ENCODE measurements at regions not wholly inside any gene's neighbourhood (a gene's known extent, or its start where the extent isn't known, plus 50 kb on each side); places are given as distances from the start of the nearest gene placed in this dataset.

DNA sequence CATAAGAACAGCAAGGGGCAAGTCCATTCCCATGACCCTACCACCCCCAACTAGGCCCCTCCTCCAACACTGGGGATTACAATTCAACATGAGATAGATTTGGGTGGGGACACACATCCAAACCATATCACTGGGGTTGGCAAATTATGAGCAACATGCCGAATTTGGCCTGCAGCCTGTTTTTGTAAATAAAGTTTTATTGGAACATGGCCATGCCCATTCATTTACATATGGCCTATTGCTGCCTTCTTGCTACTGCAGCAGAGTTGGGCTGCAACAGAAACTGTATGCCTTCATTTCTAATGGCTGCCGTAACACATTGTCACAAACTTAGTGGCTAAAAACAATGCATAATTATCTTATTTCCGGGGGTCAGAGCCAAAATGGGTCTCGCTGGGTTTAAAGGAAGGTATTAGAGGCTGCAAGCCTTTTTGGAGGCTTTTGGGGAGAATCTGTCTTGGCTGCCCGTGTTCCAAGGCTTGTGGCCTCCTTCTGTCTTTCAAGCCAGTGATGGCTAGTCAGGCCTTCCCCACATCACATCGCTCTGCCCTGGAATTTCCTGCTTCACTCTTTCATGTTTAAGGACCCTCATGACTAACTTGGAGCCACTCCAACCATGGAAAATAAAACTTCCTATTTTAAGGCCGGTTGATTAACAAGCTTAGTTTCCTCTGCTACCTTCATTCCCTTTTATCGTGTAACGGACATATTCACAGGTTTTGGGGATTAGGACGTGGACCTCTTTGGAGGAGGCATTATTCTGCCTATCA lies 428.5 kb upstream of the PROK2 start:
- peak; percentile 50 for DNase-seq (ENCODE audit: low read depth, low spot score)

DNA sequence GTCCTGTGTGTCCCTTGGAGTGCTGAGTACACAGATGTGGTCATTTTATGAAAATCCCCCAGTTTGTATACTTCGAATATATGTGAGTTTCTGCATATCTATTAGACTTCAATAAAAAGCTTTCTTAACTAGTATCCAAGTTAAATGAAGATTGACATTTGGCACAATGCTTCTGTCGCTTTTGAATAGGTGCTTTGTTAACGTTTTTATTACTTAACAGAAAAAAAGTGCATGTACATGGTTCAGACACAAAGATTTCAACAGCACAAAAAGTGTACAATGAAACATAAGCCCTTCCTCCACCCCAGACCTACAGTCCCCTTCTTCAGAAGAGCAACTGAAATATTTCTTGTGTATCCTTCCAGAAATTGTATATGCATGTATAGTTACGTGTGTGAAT lies 427.4 kb upstream of the PROK2 start:
- no peak for DNase-seq (ENCODE audit: low read depth, low spot score)

DNA sequence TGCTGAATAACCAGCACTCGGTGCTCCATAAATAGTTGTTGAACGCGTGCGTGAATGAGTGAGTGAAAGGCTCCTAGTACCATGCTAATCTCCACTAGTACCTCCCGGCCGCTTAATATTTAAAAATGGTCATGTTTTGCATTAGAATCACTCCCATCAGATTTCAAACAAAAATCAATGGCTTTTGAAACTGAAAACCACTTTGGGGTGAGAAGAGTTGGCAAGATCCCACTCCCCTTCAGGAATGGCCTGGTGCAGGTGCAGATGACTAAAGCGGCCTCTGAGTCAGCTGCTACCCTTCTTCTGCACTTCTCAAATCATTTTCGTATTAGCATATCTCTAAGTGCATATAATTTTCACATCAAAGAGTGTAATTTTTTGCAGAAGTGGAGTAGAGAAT lies 425.3 kb upstream of the PROK2 start:
- DNase-seq (ENCODE audit: low read depth, low spot score): no peak

DNA sequence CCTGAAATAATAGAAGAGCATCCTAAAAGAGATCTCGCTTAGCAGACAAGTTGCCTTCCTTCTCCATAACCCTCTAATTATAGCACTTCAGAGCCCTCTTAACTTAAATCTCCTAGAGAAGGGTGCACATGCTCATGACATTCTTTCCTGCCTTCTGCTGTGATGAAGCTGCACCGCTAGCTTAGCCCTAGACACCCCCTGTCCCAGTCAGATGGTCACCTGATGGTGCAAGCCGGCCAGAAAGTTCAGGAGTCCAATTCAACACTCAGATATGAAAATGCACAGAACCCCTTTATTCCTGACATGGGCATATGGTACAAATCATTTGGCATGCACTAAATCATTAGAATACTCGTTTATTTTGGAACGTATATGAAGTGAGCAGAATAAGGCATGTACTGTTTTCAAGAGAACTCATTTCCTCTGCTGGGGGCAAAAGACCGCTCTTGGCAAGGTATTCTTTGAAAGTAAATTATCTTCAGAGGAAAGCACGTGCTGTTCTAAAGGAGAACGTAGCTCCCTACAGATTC lies 420.4 kb upstream of the PROK2 start:
- DNase-seq (ENCODE audit: low read depth, low spot score): no peak

DNA sequence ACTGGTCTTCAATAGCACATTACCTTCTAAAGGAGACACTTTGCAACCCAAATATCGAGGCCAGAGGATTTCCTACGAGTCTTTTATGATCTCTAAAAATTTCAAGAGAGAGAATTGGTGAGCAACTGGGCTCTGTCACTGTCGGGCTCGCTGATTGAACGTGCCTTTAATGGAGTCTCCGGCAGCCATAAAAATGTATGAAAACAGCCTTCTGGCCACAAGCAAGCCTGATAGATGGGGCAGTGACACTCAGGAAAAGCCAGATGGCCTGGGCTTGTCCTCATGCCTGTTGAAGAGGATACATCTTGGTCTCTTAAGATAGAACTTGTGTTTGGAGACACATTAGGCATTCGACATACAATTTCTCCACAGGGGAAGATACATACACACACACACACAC lies 419.5 kb upstream of the PROK2 start:
- DNase-seq (ENCODE audit: low read depth, low spot score): no peak

DNA sequence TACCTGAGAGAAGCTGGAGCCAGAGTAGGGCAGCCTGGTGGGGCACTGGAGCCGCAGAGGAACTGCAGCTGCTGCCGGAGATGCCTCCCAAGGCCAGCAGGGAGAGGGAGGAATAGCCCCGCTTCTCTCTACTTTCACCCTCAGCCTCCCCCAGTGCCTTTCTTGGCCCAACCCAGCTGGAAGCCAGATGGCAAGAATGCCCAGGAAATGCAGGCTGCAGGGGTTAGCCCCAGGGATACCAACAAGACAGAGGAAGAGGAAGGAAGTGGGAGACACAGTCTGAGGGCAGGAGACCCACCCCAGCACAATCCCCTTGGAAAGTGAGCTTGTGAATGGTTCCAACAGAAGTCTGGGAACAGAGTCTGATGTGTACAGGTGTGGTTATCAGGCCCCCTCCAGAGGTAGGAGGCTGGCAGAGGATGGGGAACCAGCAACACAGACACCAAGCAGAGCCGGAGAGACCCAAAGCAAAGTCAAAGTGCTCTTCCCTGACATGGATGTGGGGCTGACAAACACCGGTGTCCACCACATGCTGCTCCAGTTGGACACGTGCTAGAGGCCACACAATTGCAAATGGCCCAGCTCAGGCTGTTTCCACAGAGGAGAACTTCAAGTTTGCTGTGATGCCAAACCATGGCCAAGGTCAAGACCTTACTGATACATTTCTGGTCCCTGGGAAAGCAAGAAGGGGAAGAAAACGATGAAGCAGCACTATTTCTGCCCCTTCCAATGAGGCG lies 418.8 kb upstream of the PROK2 start:
- DNase-seq (ENCODE audit: low read depth, low spot score): no peak

DNA sequence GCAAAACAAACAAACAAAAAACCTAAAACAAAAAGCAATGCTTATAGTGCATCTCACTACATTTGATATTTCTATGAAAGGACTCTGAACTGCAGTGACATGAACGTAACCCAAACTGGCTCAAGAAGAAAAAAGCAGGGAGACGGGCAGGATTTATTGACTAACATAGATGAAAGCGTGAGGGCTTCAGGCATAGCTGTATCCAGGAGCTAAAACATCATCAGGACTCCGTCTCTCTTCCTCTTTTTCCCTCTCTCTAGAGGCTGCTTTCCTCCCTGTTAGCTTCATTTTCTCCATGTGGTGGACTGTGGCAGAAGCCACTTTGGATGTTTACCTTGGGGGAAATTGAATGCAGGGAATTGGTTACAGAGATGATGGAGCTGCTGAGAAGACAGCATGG lies 418.2 kb upstream of the PROK2 start:
- no peak for DNase-seq (ENCODE audit: low read depth, low spot score)

DNA sequence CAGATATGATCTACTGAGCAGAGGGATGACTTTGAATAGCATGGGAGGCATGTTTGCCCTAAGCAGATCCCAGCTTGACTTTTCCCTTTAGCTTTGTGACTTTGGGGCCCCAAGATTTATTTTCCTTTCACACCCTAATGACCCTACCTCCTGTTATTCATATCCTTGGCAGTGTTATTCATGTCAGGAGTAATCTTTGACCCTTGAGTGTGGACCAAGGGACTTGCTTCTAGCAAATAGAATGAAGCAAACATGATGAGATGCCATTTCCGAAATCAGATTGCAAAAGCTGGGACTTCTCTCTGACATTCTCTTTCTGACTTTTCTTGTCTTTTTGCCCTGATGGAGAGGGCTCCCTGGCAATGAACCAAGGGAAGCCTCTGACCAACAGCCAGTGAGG lies 415.4 kb upstream of the PROK2 start:
- no peak for DNase-seq (ENCODE audit: low read depth, low spot score)

DNA sequence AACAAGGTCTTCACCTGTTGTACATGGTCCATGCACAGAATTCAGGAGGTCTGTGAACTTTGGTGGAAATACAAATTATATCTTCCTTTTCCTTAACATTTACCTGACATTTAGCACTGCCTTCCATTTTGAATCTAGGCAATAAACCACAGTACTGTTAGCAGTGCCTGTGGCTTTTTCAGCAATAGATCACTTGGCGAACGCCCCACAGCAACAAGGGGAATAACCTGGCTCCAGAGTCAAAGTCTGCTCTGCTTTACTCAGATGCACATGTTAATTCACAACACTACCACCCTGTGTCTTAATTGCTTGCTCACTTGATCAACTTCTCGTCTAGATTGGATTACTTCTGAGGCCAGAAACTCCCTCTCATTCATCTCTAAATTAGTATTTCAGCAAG lies 414.6 kb upstream of the PROK2 start:
- no peak for DNase-seq (ENCODE audit: low read depth, low spot score)

DNA sequence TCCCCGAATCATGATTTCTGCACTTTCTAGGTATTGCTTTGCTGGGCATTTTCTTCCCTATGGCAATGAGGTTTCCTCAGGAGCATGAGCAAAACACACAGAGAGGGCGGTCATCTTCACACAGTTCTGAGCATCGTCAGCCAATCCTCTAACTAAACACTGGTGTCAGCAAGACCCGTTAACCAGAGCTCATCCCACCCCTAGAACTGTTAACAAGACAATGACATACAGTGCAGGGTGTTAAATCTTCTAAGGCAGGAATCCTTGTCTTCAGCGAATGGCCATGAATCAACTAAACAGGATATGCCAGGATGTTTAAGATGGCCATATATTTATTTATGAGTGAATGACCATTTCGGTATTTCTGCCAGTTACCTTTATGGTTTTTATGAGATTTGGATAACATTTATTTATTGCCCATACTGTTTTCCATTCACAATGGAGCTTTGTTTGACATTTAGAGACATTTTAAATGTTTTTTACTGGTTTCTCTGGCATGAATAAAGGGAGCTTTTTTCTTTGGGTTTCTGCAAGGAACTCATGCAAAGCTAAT lies 411.5 kb upstream of the PROK2 start:
- DNase-seq (ENCODE audit: low read depth, low spot score): no peak

DNA sequence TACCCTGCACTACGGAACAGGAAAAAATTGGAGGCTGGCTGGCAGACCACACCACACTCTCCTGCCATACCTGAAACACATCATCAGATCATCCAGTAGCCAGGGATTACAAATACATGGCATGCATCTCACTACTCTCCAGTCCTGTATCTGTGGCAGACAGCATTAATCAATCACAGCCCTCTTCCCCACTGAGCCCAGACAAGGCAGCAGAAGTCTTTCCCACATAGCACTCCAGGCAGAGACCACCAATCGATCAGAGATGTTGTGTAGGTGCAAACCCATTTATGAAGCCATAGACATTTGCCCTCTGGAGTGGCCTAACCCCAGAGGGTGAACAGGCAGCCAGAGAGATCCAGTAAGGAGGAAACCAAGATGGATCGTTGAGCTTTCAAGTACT lies 410.9 kb upstream of the PROK2 start:
- DNase-seq (ENCODE audit: low read depth, low spot score): no peak

DNA sequence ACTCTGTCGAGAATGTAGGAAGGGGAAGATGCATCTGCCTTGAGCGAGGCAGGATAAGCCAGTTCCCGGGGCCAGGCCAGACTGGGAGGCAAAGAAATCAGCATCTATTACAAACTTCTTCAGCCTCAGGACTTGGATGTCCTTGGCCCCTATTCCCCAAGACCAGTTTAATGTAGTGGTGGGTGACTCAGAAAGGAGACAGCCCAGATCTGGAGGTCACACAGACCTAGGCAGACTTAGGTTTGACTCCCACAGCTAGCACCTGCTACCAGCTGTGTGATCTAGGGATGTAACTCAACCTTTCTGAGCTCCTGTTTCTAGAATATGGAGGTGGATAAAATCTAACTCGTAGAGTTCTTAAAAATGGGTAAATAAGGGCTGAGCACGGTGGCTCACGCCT lies 409.5 kb upstream of the PROK2 start:
- no peak for DNase-seq (ENCODE audit: low read depth, low spot score)

DNA sequence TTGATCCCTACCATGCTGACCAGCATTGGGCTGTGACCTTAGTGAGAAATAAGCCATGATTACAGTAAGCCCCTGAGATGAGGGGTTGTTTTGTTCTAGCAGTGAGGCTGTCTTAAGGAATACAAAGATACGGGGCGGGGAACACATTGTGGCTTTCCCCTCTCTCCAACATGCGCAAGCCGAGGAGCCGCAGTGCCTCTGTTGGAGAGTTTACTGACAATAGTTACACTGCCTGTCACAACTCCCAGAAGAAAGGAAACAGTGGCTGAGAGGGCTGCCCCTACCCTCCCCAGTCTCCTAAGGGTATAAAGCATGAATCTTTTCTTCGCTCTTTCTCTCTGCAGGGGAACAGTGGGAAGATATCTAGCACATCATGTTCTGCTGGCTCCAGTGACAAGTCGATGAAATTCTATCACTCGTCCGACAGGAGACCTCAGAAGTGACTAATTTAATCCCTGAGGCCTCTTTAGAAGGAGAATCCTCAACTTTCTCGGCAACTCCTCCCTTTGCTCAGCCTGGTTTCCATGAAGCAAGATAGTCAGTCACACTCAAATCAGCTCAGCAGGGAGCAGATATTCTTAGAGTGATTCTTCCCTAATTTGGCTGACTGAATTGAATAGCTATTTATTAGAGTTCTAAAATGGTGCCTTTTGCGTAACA lies 409.0 kb upstream of the PROK2 start:
- no peak for DNase-seq (ENCODE audit: low read depth, low spot score)

DNA sequence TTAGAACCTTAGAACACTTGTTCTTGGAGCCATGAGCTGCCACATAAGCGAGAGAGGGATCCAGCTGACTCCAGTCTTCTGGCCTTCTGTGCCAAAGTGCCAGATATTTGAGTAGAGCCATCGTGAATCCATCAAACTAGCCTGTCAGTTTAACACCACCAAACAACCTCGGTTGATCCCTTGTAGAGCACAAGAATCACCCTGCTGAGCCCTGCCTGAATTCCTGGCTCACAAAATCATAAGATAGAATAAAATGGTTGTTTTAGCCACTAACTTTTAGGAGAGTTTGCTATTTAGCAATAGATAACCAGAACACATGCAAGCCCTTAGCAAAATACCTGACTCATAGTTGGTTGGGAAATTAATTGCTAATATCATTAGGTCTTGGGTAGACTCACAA lies 407.6 kb upstream of the PROK2 start:
- no peak for DNase-seq (ENCODE audit: low read depth, low spot score)

DNA sequence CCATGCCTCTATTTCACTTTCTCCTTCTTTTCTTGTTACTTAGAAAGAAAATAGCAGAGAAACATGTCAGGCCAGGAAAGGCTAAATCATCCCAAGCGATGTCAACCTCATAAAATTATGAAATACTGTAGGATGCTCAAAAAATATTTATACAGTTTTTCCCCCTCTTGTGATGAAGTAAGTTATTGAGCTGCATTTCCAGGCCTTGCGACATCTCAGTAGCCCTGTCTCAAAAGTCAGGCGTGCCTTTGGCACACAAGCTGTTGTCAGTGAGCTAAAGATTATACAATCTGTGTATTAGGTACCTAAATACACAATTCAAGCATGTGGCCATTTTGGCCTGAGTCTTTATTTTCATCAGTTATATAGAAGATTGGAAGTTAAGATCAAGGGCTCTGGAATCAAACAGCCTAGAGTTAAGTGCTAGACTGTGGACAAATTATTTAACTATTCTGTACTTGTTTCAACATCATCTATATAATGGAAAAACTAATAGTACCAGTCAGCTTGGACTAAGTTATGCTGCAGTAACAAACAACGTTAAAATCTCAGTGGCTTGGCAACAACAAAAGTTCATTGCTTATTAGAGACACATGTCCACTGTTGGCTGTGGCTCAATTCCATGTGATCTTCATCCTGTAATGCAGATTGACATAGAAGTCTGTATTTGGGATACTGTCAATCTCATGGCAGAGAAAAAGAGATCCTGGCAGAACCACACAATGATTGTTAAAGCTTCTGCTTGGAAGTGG lies 406.4 kb upstream of the PROK2 start:
- DNase-seq (ENCODE audit: low read depth, low spot score): no peak

DNA sequence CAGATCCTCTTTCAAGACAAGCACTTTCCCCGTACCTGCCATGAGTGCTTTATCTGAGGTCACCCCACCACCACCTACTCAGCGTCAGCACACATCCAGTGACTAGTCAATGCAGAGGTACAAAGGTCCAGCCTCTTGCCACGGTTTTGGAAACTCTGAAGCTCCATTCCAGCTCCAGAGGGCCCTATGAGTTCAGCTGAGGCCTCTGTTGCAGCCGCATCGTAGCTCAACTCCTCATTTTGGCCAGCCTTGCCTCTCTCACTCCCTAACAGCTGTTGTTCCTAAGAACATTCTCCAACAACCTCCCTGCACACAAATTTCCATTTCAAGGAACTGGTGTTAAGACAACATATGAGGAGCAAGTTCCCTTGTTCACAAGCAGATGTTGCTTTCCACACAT lies 405.1 kb upstream of the PROK2 start:
- DNase-seq (ENCODE audit: low read depth, low spot score): no peak

DNA sequence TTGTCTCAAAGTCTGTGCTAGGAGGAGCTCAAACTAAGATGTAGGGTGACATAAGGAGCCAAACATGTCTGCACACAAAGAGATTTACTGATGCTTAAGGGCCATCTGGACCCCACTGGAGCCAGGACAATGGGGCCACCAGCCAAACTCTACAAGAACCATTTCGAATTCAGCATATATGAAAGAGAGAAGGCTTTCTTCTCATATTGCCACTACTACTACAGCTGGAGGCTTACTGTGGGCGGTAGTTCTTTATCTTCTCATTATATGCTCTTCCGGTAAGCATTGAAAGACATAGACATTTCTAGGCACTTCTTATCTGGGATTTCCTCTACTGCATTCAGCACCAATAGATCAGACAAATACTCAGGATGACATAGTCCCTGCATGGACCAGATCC lies 404.4 kb upstream of the PROK2 start:
- DNase-seq (ENCODE audit: low read depth, low spot score): no peak

DNA sequence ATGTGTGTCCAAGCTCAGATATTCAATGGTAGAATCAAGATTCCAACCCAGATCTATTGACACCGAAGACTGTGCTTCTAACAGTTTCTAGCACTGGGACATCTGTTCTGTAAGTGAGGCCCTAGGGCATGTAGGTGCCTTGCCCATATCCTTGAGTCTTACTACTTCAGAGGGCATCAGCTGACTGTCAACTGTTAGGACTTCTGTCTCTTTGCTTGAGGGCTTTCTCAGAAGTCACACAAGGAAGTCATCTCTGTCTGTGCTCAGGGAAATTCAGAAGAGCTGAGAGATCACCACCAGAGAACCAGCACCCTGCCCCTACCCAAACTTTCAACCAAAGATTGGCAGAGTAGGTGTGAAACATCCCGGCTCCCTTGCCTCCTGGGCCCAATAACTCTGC lies 403.6 kb upstream of the PROK2 start:
- DNase-seq (ENCODE audit: low read depth, low spot score): no peak

DNA sequence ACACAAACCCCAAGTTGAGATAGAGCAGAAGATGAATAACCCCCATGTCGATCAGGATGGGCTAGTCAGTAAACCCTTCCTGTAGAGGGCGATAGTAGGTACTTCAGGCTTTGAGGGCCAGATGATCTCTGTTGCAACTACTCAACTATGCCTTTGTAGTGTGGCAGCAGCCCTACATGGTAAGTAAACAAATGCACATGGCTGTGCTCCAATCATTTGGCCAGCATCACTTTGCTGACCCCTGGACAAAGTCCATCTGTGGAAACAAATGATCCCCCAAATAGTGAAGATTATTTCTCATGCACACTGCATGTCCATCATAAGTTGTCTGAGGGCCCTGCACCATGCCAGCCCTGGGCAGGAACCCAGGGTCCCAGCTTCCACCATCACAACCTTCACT lies 402.2 kb upstream of the PROK2 start:
- no peak for DNase-seq (ENCODE audit: low read depth, low spot score)

DNA sequence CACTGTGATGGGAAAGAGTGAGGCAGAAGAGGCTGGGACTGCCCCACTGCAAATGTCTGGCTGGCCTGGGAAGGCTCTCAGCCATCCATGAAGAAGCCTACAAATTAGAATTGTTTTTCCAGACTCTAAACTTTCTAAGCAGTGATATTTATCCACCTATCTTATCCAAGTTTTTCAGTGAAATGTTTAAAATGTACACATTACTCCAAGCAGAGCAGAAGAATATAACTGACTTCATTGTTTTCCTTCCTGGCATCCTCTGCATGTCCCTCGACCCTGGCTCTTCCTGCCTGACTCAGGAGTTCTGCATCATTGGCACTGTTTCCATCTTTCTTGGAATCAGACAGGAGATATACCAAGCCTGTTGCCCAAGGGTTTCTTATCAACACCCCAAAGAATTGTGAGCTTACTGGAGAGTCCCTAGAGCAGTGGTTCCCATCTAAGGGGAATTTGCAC lies 401.5 kb upstream of the PROK2 start:
- peak; percentile 48 for DNase-seq (ENCODE audit: low read depth, low spot score)

DNA sequence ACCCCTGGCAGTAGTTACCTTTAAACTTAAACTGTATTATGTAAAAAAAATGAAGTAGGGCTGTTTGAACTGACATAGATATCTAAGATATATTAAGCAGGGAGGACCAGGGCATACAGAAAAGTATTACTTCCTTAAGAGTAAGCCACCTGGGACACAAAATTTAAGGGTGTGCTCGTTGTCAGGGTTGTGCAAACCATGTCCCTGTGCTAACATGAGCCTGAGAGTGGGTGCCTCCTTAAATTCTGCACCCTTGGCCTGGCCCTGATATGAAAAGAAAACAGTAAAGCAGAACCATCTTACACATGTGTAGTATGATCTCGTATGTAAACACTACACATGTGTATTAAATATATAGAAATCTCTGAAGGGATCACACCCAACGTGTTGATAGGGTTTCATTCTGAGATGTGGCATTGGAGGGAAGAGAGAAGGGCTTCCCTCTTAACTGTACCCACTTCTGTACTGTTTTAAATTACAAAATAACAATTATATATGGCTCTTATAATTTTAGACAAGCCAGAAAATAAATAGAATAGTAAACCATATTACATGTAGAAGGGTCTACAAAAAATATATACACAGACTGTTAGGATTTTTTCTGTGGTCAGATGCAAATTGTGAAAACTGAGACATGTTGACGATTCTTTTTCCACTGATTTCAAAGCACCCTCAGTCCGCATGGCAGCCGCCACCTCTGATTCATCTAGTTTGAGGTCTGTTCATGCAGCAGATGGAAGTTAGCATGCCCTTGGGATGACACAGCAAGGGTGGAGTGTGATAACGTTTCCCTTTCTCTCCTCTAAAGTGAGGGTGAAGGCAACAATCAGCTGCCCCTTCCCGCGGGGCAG lies 400.8 kb upstream of the PROK2 start:
- peak; percentile 87 for DNase-seq (ENCODE audit: low read depth, low spot score)

Measured in astrocyte of the hippocampus (primary cell).